ENCODE measurements at regions not wholly inside any gene's neighbourhood (a gene's known extent, or its start where the extent isn't known, plus 50 kb on each side); places are given as distances from the start of the nearest gene placed in this dataset.

DNA sequence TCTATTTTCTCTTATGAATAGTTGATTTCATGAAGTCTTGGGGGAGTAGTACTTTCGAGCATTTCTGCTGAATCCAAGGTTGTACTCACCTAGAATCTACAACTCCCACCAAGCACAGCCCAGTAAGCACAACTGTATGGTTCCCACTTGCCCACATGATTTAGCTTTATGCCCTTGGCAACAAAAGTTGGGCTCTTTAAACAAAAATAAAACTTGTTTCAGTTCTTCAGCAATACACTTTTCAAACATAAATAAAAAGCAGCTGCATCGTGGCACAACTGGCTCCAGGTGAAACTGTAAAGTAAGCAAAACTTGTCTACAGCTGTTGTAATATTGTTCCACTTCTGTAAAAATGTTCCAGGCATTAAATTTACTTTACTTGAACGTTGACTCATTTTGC, 99.8 kb upstream of the FSIP2 start:
- TF ChIP-seq, protein P1, sequence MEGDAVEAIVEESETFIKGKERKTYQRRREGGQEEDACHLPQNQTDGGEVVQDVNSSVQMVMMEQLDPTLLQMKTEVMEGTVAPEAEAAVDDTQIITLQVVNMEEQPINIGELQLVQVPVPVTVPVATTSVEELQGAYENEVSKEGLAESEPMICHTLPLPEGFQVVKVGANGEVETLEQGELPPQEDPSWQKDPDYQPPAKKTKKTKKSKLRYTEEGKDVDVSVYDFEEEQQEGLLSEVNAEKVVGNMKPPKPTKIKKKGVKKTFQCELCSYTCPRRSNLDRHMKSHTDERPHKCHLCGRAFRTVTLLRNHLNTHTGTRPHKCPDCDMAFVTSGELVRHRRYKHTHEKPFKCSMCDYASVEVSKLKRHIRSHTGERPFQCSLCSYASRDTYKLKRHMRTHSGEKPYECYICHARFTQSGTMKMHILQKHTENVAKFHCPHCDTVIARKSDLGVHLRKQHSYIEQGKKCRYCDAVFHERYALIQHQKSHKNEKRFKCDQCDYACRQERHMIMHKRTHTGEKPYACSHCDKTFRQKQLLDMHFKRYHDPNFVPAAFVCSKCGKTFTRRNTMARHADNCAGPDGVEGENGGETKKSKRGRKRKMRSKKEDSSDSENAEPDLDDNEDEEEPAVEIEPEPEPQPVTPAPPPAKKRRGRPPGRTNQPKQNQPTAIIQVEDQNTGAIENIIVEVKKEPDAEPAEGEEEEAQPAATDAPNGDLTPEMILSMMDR (conservative IDR thresholded peaks at IDR 0.05; ENCODE audit: low read length), result no peak
- TF ChIP-seq EZH2phosphoT487 (IDR thresholded peaks at IDR 0.05; ENCODE audit: borderline replicate concordance, low read depth, low read length), result no peak
